Stimulated activated naive CD8-positive, alpha-beta T cell treated with anti-CD3 and anti-CD28 coated beads, Interleukin-15, Interleukin-2, amounts not matched to agents 100 ng/mL and 50 ng/mL, for 24 hours (primary cell): ENCODE measurements at regions not wholly inside any gene's neighbourhood (a gene's known extent, or its start where the extent isn't known, plus 50 kb on each side); places are given as distances from the start of the nearest gene placed in this dataset.

Experiments used
- H3K27ac Mint-ChIP-seq: one replicate; pipeline ENCODE4 v1.8.0; 2021; ENCODE audit warnings: mild to moderate bottlenecking, mixed read lengths
- H3K27me3 Mint-ChIP-seq: one replicate; pipeline ENCODE4 v1.8.0; 2021; ENCODE audit warnings: mixed read lengths
- H3K36me3 Mint-ChIP-seq: one replicate; pipeline ENCODE4 v1.8.0; 2021; ENCODE audit warnings: low read depth, mixed read lengths
- H3K4me1 Mint-ChIP-seq: one replicate; pipeline ENCODE4 v1.8.0; 2021; ENCODE audit warnings: low read depth, mixed read lengths
- H3K4me3 Mint-ChIP-seq: one replicate; pipeline ENCODE4 v1.8.0; 2021; ENCODE audit warnings: mild to moderate bottlenecking, mixed read lengths
- H3K9me3 Mint-ChIP-seq: one replicate; pipeline ENCODE4 v1.8.0; 2021; ENCODE audit warnings: mixed read lengths

GRCh38 chr4:27289704-27290103 lies 429.1 kb downstream of the STIM2 start:
- Mint-ChIP-seq H3K27me3 (no peaks in the 10 kb centered on the region), H3K27ac (no peak overlapping the region), H3K4me3 (no peak overlapping the region), H3K9me3 (no peaks in the 10 kb centered on the region), H3K4me1 (no peaks in the 10 kb centered on the region), H3K36me3 (no peaks in the 10 kb centered on the region)

GRCh38 chr4:27293831-27294230 lies 433.2 kb downstream of the STIM2 start:
- Mint-ChIP-seq H3K4me1 (no peaks in the 10 kb centered on the region), H3K36me3 (no peaks in the 10 kb centered on the region), H3K9me3 (no peaks in the 10 kb centered on the region), H3K4me3 (no peak overlapping the region), H3K27ac (no peak overlapping the region), H3K27me3 (no peaks in the 10 kb centered on the region)

- Mint-ChIP-seq H3K4me1 (no peaks in the 10 kb centered on the region), H3K9me3 (peaks cover 13% of the 10 kb centered on the region), H3K4me3 (no peak overlapping the region), H3K27ac (no peak overlapping the region), H3K27me3 (peaks cover 9% of the 10 kb centered on the region), H3K36me3 (no peaks in the 10 kb centered on the region)
Observed at GRCh38 chr4:27304751-27305150, 444.1 kb downstream of the STIM2 start.

- no peak overlapping the region for H3K27ac Mint-ChIP-seq
- H3K36me3 Mint-ChIP-seq: no peaks in the 10 kb centered on the region
- H3K27me3 Mint-ChIP-seq: peaks cover 9% of the 10 kb centered on the region
- no peaks in the 10 kb centered on the region for H3K4me1 Mint-ChIP-seq
- H3K4me3 Mint-ChIP-seq: no peak overlapping the region
- peaks cover 13% of the 10 kb centered on the region for H3K9me3 Mint-ChIP-seq
Observed at GRCh38 chr4:27305246-27305645, 444.6 kb downstream of the STIM2 start.

- Mint-ChIP-seq H3K4me3 (no peak overlapping the region), H3K36me3 (no peaks in the 10 kb centered on the region), H3K9me3 (peaks cover 2% of the 10 kb centered on the region), H3K4me1 (no peaks in the 10 kb centered on the region), H3K27ac (no peak overlapping the region), H3K27me3 (peaks cover 4% of the 10 kb centered on the region)
Observed at GRCh38 chr4:27308379-27308778, 447.7 kb downstream of the STIM2 start.

- no peaks in the 10 kb centered on the region for H3K9me3 Mint-ChIP-seq
- H3K27me3 Mint-ChIP-seq: peaks cover 12% of the 10 kb centered on the region
- H3K36me3 Mint-ChIP-seq: no peaks in the 10 kb centered on the region
- no peak overlapping the region for H3K27ac Mint-ChIP-seq
- no peaks in the 10 kb centered on the region for H3K4me1 Mint-ChIP-seq
- H3K4me3 Mint-ChIP-seq: no peak overlapping the region
Observed at GRCh38 chr4:27315625-27316024, 455.0 kb downstream of the STIM2 start.

- peaks cover 12% of the 10 kb centered on the region for H3K27me3 Mint-ChIP-seq
- H3K4me1 Mint-ChIP-seq: no peaks in the 10 kb centered on the region
- no peaks in the 10 kb centered on the region for H3K9me3 Mint-ChIP-seq
- no peak overlapping the region for H3K27ac Mint-ChIP-seq
- no peak overlapping the region for H3K4me3 Mint-ChIP-seq
- H3K36me3 Mint-ChIP-seq: no peaks in the 10 kb centered on the region
Observed at GRCh38 chr4:27316176-27316575, 455.5 kb downstream of the STIM2 start.

GRCh38 chr4:27318740-27319139 lies 458.1 kb downstream of the STIM2 start:
- no peaks in the 10 kb centered on the region for H3K4me1 Mint-ChIP-seq
- no peaks in the 10 kb centered on the region for H3K9me3 Mint-ChIP-seq
- no peak overlapping the region for H3K27ac Mint-ChIP-seq
- H3K4me3 Mint-ChIP-seq: no peak overlapping the region
- peaks cover 12% of the 10 kb centered on the region for H3K27me3 Mint-ChIP-seq
- no peaks in the 10 kb centered on the region for H3K36me3 Mint-ChIP-seq

GRCh38 chr4:27326991-27327390 lies 466.4 kb downstream of the STIM2 start:
- Mint-ChIP-seq H3K27me3 (peaks cover 4% of the 10 kb centered on the region), H3K4me3 (no peak overlapping the region), H3K9me3 (no peaks in the 10 kb centered on the region), H3K27ac (no peak overlapping the region), H3K4me1 (no peaks in the 10 kb centered on the region), H3K36me3 (no peaks in the 10 kb centered on the region)

GRCh38 chr4:27327421-27328181 lies 467.0 kb downstream of the STIM2 start:
- Mint-ChIP-seq H3K27ac (no peak overlapping the region), H3K4me1 (no peaks in the 10 kb centered on the region), H3K27me3 (peaks cover 4% of the 10 kb centered on the region), H3K36me3 (no peaks in the 10 kb centered on the region), H3K9me3 (no peaks in the 10 kb centered on the region), H3K4me3 (no peak overlapping the region)

- Mint-ChIP-seq H3K27me3 (no peaks in the 10 kb centered on the region), H3K4me3 (no peak overlapping the region), H3K9me3 (peaks cover 4% of the 10 kb centered on the region), H3K36me3 (no peaks in the 10 kb centered on the region), H3K27ac (no peak overlapping the region), H3K4me1 (no peaks in the 10 kb centered on the region)
Observed at GRCh38 chr4:27338530-27338929, 477.9 kb downstream of the STIM2 start.

- H3K27ac Mint-ChIP-seq: no peak overlapping the region
- H3K4me3 Mint-ChIP-seq: no peak overlapping the region
- H3K9me3 Mint-ChIP-seq: peaks cover 3% of the 10 kb centered on the region
- H3K27me3 Mint-ChIP-seq: no peaks in the 10 kb centered on the region
- no peaks in the 10 kb centered on the region for H3K4me1 Mint-ChIP-seq
- no peaks in the 10 kb centered on the region for H3K36me3 Mint-ChIP-seq
Observed at GRCh38 chr4:27343411-27343810, 482.8 kb downstream of the STIM2 start.

- Mint-ChIP-seq H3K9me3 (peaks cover 3% of the 10 kb centered on the region), H3K27ac (no peak overlapping the region), H3K4me1 (no peaks in the 10 kb centered on the region), H3K27me3 (no peaks in the 10 kb centered on the region), H3K4me3 (no peak overlapping the region), H3K36me3 (no peaks in the 10 kb centered on the region)
Observed at GRCh38 chr4:27350161-27350560, 489.5 kb downstream of the STIM2 start.

GRCh38 chr4:27357283-27357682 lies 496.6 kb downstream of the STIM2 start:
- H3K27ac Mint-ChIP-seq: no peak overlapping the region
- H3K27me3 Mint-ChIP-seq: no peaks in the 10 kb centered on the region
- no peaks in the 10 kb centered on the region for H3K9me3 Mint-ChIP-seq
- no peaks in the 10 kb centered on the region for H3K36me3 Mint-ChIP-seq
- H3K4me1 Mint-ChIP-seq: no peaks in the 10 kb centered on the region
- H3K4me3 Mint-ChIP-seq: no peak overlapping the region

GRCh38 chr4:27358269-27358668 lies 497.6 kb downstream of the STIM2 start:
- no peak overlapping the region for H3K27ac Mint-ChIP-seq
- H3K9me3 Mint-ChIP-seq: no peaks in the 10 kb centered on the region
- no peaks in the 10 kb centered on the region for H3K4me1 Mint-ChIP-seq
- no peak overlapping the region for H3K4me3 Mint-ChIP-seq
- H3K36me3 Mint-ChIP-seq: no peaks in the 10 kb centered on the region
- no peaks in the 10 kb centered on the region for H3K27me3 Mint-ChIP-seq

- no peaks in the 10 kb centered on the region for H3K36me3 Mint-ChIP-seq
Observed at GRCh38 chr4:27360131-27360530, 499.5 kb downstream of the STIM2 start.

More at GRCh38 chr4:27360131-27360530, 499.5 kb downstream of the STIM2 start:
- Mint-ChIP-seq H3K27me3 (no peaks in the 10 kb centered on the region), H3K9me3 (no peaks in the 10 kb centered on the region), H3K27ac (no peak overlapping the region), H3K4me3 (no peak overlapping the region), H3K4me1 (no peaks in the 10 kb centered on the region)
